NCI-H460 (cell line): ENCODE measurements at regions not wholly inside any gene's neighbourhood (a gene's known extent, or its start where the extent isn't known, plus 50 kb on each side); places are given as distances from the start of the nearest gene placed in this dataset.

Experiments
- DNase-seq: peaks from one replicate; pipeline ENCODE4 v3.0.0-alpha.2; 2016; ENCODE audit warnings: low read depth; ENCODE audit errors: extremely low read depth

GRCh38 chr10:65779985-65780384, 1145.9 kb upstream of the LRRTM3 start:
- no peak for DNase-seq

DNA sequence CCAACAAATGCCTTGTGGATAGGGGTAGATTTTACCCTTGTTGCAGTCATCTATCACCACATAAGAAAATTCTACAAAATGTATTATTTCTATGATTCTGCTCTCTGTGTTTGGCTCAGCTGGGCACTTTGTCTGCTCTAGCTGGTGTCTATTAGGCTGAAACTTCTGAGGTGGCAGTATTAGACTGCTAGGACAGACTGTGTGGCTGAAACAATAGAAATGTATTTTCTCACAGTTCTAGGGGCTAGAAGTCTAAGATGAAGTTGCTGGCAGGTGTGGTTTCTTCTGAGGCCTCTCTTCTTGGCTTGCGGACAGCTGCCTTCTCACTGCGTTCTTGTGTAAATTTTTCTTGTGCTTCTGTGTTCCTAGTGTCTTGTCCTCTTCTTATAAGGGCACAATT, 1139.6 kb upstream of the LRRTM3 start:
- DNase-seq: no peak

DNA sequence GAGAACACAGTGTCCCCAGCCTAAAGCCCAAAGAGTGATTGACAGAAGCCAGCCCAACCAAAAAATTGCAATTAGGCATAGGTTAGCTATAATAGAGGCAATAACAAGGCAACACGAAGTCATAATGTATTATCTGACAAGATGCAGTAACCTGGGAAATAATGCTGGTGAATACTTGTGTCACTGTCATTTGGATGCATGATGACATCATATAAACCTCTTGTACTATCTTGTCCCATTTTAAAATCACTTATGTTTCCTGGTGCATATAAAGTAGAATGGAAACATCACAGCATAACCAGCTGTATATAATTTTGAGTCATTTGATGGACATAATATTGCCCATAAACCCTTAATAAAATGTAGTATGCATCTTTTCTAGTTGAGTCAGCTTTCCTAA, 1138.3 kb upstream of the LRRTM3 start:
- DNase-seq: no peak

- DNase-seq: no peak
Observed at GRCh38 chr10:65788271-65788670, 1137.6 kb upstream of the LRRTM3 start.

- no peak for DNase-seq
Observed at GRCh38 chr10:65791979-65792378, 1133.9 kb upstream of the LRRTM3 start.

- no peak for DNase-seq
Observed at GRCh38 chr10:65793738-65794425, 1132.0 kb upstream of the LRRTM3 start.

DNA sequence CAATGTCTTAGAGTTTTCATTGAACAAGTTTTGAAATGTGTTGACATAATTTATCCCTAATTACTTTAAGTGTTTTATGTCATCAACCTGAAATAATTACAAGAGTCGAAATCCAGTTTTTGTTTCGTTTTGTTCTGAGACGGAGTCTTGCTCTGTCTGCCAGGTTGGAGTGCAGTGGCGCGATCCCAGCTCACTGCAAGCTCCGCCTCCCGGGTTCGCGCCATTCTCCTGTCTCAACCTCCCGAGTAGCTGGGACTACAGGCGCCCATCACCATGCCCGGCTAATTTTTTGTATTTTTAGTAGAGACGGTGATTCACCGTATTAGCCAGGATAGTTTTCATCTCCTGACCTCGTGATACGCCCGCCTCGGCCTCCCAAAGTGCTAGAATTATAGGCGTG, 1131.0 kb upstream of the LRRTM3 start:
- peak; percentile 29 for DNase-seq

GRCh38 chr10:65796472-65796871, 1129.4 kb upstream of the LRRTM3 start:
- no peak for DNase-seq

GRCh38 chr10:65798133-65798532, 1127.7 kb upstream of the LRRTM3 start:
- DNase-seq: no peak

GRCh38 chr10:65802391-65802790, 1123.4 kb upstream of the LRRTM3 start:
- DNase-seq: no peak

DNA sequence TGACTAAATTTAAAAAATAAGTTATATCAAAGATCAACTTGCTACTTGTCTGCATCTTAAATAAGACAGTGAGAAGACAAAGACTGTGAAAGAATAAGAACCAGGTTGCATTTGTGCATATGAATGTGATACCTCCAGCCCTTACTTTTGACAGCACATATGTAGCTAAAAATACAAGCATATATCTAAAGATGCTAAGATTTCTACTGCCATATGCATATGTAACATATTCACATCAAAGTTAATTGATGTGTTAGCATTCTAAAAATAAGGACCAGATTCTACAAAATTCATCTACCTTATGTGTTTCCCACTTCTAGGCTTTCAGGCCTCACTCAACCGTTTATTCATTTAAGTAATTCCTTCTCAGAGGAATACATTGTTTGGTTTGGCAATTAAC, 1120.3 kb upstream of the LRRTM3 start:
- DNase-seq: no peak

DNA sequence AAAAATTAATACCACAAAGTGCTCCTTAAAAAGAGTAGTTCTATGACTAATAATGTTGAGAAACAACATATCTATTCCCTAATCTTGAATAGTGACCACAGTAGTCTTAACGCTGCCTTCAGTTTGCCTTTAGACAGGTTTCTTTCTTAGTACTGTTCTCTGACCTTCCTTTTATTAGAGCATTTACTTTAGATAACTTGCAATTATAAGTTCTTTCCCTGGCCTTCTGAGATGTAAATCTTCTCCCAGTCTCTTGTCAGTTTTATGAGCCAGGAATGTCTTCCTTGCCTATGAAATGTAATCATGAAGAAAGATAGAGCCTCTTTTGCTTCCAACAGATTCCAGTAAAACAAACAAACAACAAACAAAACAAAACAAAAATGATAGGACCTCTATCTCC, 1119.8 kb upstream of the LRRTM3 start:
- no peak for DNase-seq

GRCh38 chr10:65808687-65809333, 1117.0 kb upstream of the LRRTM3 start:
- DNase-seq: no peak

DNA sequence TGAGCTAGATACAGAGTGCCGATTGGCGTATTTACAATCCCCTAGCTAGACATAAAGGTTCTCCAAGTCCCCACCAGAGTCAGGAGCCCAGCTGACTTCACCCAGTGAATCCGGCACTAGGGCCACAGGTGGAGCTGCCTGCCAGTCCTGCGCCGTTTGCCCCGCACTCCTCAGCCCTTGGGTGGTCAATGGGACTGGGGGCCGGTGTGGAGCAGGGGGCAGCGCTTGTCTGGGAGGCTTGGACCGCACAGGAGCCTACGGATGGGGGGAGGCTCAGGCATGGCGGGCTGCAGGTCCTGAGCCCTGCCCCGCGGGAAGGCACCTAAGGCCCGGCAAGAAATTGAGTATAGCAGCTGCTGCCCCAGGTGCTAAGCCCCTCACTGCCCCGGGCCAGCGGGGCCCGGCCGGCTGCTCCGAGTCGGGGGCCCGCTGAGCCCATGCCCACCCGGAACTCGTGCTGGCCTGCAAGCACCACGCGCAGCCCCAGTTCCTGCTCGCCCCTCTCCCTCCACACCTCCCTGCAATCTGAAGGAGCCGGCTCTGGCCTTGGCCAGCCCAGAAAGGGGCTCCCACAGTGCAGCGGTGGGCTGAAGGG, 1113.8 kb upstream of the LRRTM3 start:
- no peak for DNase-seq

- DNase-seq: no peak
Observed at GRCh38 chr10:65816536-65816935, 1109.3 kb upstream of the LRRTM3 start.

GRCh38 chr10:65818990-65819389, 1106.8 kb upstream of the LRRTM3 start:
- DNase-seq: no peak

- DNase-seq: no peak
Observed at GRCh38 chr10:65827359-65827758, 1098.5 kb upstream of the LRRTM3 start.

GRCh38 chr10:65838811-65839210, 1087.0 kb upstream of the LRRTM3 start:
- DNase-seq: no peak

- no peak for DNase-seq
Observed at GRCh38 chr10:65843203-65843602, 1082.6 kb upstream of the LRRTM3 start.

GRCh38 chr10:65845916-65846315, 1079.9 kb upstream of the LRRTM3 start:
- no peak for DNase-seq

- no peak for DNase-seq
Observed at GRCh38 chr10:65846541-65846940, 1079.3 kb upstream of the LRRTM3 start.

DNA sequence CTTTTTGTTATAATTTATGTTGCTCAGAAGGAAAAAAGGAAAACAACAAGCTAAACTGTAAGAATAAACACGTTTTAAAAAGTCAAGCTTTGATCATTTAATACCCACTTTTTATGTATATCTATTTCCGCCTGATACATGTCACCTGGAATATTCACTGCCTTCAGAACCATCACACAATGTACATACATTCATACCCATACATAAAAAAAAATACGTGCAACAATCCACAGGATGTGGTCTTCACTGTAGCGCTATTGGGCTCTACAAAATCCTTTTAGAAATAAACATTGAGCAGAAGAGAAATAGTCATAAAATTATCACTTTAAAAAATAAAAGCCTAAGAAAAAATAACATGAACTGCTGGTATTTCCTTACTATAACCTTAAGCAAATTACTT, 1078.9 kb upstream of the LRRTM3 start:
- no peak for DNase-seq
